Esophagus mucosa (tissue), 1 donor: ENCODE measurements at regions not wholly inside any gene's neighbourhood (a gene's known extent, or its start where the extent isn't known, plus 50 kb on each side); places are given as distances from the start of the nearest gene placed in this dataset.
"Not testable (repeated sequence)": the region's sequence is repeated elsewhere in the genome, so short reads cannot be mapped to it uniquely, and the experiment has no call there.

Experiments
- ATAC-seq: fragments of 200-7000 bp; cut with Tn5 transposase; one replicate; pipeline ENCODE4 v1.9.1; 2020
- donor health status: DM: yes; HTN: yes; CAD: no.

DNA sequence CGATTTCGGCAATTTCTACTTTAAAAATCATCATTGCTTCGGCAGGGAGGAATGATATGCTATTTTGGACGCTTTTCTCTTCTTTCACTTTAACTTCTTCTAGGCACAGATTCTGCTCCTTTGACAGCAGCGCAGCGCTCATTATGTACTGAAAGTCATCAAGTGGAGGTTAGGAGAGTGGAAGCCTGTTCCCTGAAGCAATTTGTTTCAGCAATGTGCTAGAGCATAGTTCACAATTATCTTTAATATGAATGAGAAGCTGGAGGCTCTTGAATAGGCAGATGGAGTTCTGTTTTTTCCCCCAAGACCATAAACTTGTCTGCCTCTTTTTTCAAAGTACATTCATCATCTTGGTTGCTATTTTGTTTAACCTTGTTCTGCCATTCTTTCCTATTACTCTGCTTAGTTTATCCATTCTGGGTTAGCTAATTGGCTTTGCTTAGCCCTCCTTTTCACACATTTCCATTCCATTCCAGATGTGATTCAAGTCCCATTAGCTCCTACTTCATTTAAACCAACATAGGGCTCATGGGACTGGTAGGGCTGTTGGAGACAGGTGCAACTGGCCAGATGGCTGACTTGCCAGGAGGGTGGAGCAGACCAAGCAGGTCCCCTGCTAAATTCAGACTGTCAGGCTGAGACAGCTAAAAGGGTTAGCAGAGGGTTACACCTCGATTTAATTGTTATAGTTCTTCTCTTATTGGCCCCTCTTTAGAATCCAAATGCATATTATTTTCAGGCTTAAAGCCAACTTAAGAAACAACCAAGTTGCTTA lies 534.7 kb upstream of the CBLB start:
- no peak for ATAC-seq

DNA sequence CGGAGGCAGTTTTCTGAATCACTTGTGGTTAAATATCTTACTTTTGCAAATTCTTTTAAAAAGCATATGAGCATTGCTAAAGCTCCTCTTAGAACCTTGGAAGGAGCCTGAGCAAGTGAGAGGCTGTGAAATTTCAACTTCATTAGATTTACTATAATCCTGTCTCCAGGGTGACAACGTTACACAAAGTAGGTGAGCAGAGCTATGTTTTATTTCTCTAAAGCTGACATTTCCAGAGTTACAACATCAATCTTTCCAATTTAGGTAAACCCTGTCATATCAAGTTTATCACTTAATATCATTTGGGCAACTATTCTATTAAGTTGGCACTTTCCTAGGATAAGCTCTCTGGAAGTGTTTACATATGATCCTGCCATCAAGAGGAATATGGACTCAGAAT lies 544.9 kb upstream of the CBLB start:
- no peak for ATAC-seq

DNA sequence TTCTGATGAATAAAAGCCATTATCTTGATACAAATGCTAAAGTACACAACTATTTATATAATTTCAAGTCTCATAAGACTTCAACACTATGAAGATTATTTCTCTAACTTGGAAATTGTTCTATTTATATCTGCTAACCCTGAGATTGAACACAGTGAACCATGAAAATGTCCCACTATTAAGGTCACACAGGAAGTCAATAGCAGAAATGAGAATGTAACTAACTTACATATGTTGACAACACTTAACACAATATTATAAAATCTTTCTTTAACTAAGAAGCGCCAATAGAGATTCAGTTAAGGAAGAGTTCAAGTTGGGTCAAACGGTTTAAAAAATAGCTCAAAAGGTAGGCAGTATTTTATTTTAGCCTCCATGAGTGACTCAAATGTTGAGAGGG lies 551.8 kb upstream of the CBLB start:
- no peak for ATAC-seq

DNA sequence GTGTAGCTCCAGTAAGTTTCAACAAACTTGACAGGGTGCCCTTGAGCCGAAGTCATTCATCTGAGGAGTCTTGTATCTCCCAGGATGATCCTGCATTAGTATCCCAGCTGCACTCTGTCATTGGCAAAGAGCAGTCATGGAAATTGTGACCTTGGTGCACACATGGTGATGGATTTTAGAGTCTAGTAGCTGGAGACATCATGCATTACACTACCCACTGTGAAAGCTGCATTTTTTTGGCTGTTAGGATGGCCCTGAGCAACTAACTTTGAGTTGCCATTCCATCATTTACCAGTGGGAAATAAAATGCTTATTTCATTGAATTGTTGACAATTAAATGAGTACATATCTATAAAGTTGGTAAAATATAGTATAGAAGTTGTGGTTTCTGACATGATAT lies 552.6 kb upstream of the CBLB start:
- no peak for ATAC-seq

DNA sequence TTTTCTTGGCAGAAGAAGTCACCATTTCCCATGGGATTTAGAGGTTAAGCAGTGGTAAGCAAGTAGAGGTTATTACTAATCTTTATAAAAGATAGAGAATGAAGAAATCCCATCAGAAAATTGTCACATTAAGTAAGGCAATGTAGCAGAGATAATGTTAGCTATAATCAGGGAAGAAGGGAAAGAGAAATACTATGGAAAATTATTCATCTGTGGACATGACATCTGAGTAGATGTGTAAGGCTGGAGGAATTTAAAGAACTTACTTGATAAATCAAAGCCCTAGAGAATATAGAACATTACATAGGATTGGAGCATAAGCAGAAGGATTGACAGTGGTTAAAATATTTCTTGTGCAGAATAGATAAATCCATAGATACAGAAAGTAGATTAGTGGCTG lies 553.1 kb upstream of the CBLB start:
- ATAC-seq, result no peak

DNA sequence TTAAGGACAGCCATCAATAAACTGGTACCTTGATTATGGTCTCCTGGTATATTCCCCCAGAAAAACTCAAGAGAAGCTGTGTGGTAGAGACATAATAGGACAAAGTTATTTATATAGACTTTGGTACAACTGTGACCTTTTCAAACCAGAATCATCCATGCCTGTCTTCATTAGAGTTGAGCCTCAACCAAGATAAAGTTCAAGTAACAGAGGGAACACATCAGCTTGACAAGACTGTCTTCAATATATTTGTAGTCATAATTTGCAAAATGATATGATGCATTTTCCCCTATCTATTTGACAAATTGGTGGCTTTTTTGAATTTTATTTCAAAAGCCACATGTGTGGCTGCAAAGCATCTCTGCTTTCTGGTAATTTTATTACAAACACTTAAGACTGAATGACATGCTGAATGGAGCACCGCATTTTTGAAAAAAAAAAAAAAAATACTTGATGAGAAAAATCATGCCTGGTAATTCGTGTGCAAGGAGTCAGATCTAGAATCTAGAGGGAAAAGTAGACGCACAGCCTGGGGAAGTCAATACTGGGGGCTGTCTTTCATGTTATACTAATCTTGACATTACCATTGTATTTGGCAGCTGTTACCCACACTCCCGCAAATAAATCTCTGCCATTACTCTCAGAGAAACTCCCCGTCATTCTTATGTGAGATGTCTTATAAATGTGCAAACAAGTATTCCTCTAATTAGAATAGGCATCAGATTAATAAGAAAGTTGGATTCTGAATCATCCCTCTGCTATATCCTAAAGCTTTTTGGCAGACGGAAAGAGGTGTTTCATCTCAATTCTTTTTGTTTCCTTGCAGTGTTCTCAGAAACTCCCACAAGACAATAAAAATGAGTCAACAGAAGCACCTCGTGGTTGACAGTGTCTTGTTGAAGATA lies 554.8 kb upstream of the CBLB start:
- peak; percentile 61 for ATAC-seq

DNA sequence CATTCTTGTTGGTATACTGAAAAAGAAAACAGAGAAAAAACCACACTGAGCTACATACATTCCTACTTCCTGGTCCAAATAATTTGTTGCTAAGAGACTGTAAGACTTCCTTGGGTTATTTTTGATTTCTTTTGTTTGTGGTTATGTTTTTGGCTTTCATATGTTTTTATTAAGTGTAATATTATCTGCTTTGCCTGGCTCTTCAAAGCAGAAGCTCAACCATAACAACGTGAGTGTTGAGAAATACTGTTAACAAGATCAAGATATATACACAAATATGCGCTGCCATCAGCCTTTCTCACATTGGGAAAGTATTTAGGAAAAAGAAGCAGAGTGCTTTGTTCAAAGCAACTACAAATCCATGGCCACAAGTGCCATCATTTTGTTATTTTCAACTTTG lies 556.2 kb upstream of the CBLB start:
- ATAC-seq, result no peak

DNA sequence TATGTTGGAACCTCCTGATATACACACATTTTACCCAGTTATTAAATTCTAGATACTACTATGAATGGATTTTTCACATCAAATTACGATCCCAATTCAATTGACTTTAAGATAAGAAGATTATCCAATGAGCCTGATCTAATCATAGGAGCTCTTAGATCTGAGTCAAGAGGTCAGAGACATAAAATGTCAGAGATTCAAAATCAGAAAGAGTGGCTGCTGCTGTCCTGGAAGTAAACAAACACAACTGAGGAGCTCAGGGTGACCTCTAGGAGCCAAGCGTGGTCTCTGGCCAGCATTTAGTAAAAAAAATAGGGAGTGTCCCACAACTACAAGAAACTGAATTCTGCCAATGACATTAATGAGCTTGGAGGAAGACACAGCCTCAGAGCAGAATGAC lies 557.1 kb upstream of the CBLB start:
- no peak for ATAC-seq

DNA sequence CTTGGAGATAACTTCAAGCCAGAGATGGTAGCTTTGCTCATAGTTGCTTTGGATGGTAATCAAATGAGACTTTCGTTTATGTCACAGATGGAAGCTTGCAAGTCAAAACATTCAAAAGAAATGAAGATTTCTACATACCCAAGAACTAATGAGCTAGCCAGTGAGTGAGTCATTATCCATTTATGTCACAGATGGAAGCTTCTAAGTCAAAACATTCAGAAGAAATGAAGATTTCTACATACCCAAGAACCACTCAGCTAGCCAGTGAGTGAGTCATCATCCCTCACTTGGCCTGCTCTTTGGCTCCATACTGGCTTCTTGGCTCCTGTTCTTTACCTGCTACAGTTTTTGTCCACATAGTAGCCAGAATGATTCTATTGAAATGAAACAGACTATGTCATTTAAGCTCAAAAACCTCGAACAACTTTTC lies 559.8 kb upstream of the CBLB start:
- peak; percentile 92 for ATAC-seq

DNA sequence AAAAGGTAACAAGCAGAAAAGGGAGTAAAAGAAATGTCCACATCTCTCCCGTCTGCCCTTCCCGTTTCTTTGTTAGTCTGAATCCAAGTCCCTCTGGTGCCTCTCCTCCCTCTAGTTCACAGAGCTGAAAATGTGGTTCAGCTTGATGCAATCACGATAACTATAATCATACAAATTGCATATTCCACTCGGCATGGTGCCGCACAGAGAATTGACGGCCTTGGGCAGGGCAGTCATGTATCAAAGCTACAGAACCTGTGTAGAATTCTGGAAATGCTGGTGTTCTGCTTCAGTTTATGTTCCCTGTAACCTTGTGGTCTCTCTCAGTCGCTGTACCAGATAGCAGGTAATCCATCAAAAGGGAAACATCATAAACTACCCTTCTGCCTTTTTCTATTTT lies 562.9 kb upstream of the CBLB start:
- ATAC-seq, result no peak

DNA sequence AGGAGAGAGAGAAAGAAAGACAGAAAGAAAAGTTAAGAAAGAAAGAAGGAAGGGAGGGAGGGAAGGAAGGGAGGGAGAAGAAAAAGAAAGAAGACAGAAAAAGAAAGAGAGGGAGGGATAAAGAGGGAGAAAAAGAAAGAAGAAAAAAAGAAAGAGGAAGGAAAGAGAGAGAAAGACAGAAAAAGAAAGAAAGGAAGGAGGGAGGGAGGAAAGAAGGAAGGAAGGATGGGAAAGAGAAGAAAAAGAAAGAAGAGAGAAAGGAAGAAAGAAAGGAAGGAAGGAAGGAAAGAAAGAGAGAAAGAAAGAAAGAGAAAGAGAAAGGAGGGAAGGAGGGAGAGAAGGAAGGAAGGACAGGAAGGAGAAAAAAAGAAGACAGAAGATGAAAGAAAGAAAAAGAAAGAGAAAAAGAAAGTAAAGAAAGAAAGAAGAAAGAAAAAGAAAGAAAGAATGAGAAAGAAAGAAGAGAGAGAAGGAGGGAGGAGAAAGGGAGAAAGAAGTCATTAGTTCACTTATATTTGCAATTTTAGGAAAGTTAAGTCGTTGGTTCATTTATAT lies 567.2 kb upstream of the CBLB start:
- ATAC-seq, result no peak

DNA sequence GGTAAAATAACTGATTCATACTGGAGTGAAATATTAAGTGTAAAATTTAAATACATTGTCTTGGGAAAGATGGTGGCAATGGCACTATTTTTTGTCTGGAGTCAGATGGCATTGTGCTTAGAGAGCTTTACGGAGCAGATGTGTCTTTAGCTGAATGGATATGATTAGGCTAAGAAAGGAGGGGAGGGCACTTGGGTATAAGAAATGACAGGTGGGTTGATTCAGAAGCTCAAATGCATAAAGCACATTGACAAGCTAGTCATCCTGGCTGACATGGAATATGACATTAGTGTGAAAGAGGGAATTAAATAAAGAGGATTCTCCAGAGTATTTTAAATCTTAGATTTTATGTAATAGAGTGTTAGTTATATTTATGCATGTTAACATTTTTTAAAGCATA lies 570.1 kb upstream of the CBLB start:
- ATAC-seq, result no peak

DNA sequence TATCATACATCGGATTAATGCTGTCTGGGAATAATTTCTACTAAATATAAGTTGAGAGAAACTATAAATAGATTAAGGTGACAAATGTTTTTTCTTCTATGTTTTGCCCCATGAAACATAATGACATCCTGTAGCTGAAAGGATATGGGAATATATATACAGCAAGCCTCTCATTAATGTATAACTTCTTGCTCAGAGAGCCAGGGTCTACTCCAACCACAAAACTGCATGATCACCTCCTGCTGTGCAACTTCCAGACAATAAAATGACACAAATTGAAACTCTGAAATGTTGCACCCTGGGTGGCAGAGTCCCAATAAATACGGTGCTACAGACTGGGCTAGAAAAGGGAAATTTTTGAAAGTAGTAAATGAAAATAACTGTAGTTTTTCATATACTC lies 571.9 kb upstream of the CBLB start:
- no peak for ATAC-seq

DNA sequence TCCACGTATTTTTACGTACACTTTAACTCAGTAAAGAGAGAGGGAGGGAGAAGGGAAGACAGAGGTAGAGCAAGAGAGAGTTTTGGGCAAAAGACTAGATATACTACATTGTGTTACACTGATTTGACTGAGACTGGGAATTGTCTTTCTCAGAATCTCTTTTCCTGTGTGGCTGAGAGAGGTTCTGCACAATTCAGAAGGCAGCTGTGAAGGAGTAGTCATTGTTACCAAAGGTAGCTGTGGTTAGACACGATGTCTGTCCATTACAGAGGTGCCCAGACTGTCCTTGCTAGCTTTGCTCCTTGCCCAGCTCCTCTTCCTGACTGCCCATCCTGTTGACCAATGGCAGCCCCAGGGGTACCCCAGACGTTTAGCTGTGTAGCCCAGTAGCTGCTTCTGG lies 577.5 kb upstream of the CBLB start:
- no peak for ATAC-seq

DNA sequence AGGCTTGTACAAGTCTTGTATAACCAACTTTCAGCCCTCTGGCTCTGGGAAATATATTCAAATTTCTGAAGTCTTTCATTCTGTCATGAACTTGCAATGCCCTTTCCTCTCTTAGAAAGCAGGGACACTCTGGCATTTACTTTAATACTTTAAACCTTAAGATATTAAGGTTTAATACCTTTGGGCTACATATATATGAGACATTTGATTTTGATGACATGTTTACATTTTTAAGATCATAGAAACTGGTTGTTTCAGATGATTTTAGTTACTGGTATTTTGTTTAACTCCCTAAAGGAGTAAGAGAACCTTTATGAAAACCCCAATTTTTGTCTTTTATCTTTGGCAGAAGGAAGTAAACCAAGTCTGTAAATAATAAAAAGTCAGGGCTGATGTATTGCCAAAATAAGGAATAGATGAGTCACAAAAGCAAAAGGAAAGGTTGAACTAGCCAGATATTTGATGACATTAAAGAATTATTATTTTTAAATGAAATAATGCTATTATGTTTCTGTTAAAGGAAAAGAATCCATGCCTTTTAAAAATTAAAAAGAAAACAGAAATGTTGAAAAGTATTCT lies 579.0 kb upstream of the CBLB start:
- no peak for ATAC-seq

DNA sequence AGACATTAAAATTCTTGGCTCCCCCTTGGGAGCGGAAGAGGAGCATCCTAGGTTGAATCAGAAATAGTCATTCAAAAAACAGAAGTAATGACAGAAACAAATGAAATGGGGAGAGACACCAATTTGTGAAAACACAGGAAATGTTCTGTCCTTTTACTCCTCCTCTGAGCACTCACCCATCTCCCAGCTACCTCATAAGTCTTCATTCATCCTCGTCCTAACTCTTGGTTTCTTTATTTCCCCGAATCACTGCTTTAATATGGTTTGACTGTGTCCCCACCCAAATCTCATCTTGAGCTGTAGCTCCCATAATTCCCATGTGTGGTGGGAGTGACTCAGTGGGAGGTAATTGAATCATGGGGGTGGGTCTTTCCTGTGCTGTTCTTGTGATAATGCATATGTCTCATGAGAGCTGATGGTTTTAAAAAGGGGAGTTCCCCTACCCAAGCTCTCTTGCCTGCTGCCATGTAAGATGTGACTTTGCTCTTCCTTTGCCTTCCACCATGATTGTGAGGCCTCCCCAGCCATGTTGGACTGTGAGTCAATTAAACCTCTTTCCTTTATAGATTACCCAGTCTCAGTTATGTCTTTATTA lies 579.7 kb upstream of the CBLB start:
- not testable (repeated sequence) for ATAC-seq

DNA sequence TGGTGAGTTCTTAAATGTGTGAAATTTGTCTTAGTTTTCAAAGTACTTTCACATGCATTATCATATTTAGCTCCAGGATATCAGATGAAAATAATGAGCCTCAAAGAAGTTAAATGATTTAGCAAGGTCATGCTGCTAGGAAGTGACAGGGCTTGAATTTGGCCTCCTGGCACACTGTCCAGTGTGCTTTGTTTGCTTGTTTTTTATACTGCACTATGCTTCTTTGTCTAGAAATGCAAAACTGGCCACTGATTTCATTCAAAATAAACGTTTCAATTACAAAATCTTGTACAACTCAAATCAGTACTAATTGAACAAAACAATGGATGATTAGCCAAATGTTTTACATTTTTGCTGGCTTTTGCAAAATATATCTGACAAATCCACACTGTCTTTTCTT lies 583.3 kb upstream of the CBLB start:
- ATAC-seq, result no peak

DNA sequence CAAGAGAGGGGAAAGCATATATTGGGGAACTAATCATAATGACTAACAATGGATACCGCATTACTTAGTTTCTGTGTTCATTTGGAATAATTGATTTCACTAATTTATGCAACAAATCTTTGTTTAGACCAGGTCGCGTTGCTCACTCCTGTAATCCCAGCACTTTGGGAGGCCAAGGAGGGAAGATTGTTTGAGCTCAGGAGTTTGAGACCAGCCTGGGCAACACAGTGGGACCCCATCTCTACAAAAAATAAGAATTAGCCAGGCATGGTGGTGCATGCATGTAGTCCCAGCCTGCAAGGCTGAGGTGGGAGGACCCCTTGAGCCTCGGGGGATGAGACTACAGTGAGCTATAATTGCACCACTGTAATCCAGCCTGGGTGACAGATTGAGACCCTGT lies 585.7 kb upstream of the CBLB start:
- no peak for ATAC-seq

DNA sequence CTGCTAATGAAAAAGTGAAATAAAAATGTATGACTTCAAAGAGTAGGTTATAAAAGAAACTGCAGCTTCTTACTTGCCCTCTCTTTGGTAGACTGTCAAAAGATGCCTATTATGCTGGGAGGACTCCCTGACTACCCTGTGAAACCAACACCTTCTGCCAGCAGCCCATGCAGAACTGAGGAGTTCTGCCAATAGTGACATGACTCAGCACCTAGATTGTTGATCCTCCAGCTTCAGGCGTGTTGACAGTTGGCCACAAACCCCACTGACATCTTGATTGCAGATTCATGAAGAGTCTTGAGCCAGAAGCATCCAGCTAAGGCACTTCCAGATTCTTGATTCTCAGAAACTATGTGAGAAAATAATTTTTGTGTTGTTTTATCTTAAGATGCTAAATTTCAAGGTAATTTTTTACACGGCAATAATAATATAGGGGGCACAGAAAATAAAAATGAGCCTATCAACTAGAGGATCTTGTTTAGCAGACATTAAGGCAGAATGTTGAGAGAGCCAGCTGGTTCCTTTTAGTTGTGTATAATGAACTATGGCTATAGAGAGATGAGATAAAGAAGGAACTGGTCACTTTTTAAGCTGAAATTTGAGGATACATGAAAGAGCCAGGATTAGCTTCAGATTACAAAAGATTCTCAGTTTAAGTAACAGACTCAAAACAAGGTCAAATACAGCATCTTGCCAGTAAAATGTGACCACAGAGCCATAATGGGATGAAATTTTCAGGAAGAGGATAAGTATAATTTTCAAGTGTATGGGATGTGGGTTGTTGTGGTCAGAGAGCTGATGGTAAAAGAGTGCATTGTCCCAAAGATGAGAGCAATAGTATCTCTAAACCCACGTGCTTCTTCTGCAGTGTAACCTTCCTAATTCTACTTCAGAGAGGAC lies 588.7 kb upstream of the CBLB start:
- ATAC-seq, result peak; percentile 94

DNA sequence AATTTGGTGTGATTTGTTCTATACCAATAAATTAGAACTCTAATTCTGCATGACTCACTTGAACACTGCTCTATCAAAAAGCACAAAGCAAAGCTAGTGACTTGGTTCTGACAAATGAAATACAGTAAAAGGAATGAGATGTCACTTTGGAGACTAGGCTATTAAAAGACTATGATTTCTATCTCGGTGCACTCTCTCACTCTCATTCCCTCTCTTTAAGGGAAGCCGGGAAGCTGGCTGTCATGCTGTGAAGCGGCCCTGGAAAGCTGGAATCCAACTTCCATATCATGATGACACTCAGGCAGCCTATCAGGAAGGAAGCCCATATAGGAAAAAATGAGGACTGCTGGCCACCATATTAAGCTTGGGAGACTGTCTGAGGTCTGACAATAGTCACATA lies 590.1 kb upstream of the CBLB start:
- ATAC-seq, result no peak

DNA sequence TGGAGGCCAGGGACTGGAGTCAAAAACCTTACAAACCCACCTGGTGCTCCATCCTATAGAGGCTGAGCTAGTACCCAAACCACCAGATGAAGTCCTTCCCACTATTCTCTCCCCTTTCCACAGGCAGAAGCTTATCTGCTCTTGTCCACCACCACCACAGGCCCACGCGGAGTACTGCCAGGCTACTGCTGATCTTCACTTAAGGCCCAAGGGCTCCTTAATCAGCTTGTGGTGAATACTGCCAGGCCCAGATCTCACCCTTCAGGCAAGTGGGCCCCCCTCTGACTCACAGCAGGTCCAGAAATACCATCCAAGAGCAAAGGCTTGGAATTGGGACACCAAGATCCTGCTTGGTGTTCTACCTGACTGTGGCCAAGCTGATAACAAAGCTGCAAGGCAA lies 598.1 kb upstream of the CBLB start:
- ATAC-seq, result no peak
